GM12891 (cell line): ENCODE measurements at regions not wholly inside any gene's neighbourhood (a gene's known extent, or its start where the extent isn't known, plus 50 kb on each side); places are given as distances from the start of the nearest gene placed in this dataset.

Experiments
- PAX5 ChIP-seq: IDR thresholded peaks from 2 replicates; pipeline ENCODE4 v1.6.1; 2011; ENCODE audit warnings: low read length, moderate library complexity, mild to moderate bottlenecking; ENCODE audit not compliant: insufficient read depth, severe bottlenecking
- POLR2A ChIP-seq: IDR thresholded peaks from 2 replicates; pipeline ENCODE4 v1.6.1; 2011; ENCODE audit warnings: low read depth, low read length, control low read depth
- POLR2AphosphoS5 ChIP-seq: IDR thresholded peaks from 2 replicates; pipeline ENCODE4 v1.6.1; 2011; ENCODE audit warnings: low read depth, low read length, control low read depth
- POU2F2 ChIP-seq: IDR thresholded peaks from 2 replicates; pipeline ENCODE4 v1.6.1; 2011; ENCODE audit warnings: low read depth, mild to moderate bottlenecking, control low read depth, low read length, moderate library complexity
- SPI1 ChIP-seq: IDR thresholded peaks from 2 replicates; pipeline ENCODE4 v1.6.1; 2011; ENCODE audit warnings: low read depth, low read length, control low read depth
- TAF1 ChIP-seq: IDR thresholded peaks from 2 replicates; pipeline ENCODE4 v1.6.1; 2011; ENCODE audit warnings: low read depth, low read length, control low read depth

DNA sequence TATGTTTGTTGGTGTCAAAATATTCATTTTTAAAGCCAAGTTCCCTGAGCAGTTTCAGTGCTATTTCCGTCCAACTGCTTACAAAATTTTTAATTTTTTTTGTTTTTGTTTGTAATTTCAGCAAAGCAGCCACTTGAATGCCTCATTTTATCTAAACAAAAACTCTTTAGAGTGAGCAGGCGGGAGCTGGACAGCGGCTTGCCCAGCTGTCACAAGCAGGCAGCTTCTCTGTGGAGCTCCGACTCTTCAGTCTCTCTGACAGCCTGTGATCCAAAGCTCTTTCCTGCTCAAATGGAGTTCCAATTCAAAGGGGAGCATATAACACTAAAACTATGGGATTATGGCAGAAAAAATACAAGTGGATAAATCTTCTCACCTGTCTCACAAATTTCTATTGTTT is 618.3 kb upstream of the PCDH20 start:
- TF ChIP-seq TAF1 (no peak), POLR2AphosphoS5 (no peak), POLR2A (no peak), PAX5 (no peak), SPI1 (no peak), POU2F2 (no peak)
